ENCODE measurements at regions not wholly inside any gene's neighbourhood (a gene's known extent, or its start where the extent isn't known, plus 50 kb on each side); places are given as distances from the start of the nearest gene placed in this dataset.

- no peak for TF ChIP-seq CTCF (IDR thresholded peaks at IDR 0.05; ENCODE audit: low read depth, low read length)
- DNase-seq (ENCODE audit: extremely low read depth, low read depth), result no peak
Observed at GRCh38 chr3:27827041-27827440, 104.9 kb upstream of the EOMES start.

DNA sequence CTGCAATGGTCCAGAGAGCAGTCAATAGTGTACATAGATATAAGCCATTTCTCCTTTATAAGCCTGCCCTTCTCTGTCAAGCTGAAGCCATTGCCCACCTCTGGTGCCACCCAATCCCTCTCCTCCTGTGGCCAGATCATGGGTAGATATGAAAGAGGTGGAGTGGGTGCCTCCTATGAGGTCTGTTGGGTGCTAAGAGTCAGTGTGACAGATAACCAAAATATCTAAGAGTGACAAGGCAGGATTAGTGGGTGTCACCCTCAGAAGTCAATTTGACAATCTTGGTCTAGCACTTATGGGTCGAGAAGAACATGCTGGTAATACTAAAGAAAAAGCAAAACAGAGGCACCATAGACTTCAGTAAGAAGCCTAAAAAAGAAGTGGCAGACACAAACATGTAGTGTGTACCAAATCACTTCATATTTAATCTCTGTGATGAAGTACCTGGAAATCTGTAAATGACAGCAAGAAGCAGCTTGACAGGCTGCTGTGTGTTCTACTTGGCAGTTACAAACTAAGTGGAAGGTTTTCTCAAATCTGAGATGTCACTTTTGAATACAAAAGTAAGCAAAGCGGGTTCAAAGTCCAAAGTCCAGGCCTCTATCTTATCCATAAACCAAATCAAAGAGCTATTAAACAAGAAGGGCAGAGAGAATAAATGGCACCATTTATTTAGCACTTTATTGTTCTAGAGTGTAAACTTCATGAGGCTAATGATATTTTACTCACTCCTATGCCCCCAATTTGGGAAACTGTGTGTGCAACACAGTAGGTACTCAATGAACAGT lies 118.9 kb upstream of the EOMES start:
- no peak for DNase-seq (ENCODE audit: extremely low read depth, low read depth)
- TF ChIP-seq CTCF (IDR thresholded peaks at IDR 0.05; ENCODE audit: low read depth, low read length), result no peak

DNA sequence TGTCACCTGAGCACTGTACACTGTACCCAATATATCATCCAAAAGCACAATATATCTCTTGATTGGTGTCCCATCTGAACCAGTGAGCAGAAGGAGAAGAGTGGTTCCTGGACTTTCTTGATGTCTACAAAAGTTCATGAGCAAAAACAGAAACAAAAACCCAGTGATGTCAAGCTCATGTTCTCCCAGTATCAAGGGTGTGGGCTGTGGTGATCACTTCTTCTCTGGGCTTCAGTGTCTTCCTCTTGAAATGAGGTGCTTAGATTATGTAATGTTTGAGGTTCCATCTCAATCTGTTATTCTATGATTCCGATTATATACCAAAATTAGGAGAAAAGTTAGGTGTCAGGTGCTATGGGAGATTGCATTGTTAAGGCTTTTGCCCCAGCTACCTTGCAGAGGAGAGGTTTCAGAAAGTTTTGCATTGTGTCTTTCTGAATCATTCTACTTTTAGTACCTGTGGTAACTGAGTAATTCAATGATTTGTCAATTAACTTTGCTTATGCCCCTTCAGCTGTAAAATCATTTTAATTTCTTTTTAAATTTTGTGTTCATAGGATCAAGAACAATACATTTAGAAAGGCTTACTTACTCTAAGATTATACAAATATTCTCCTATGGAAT lies 122.0 kb upstream of the EOMES start:
- no peak for DNase-seq (ENCODE audit: extremely low read depth, low read depth)
- no peak for TF ChIP-seq CTCF (IDR thresholded peaks at IDR 0.05; ENCODE audit: low read depth, low read length)

DNA sequence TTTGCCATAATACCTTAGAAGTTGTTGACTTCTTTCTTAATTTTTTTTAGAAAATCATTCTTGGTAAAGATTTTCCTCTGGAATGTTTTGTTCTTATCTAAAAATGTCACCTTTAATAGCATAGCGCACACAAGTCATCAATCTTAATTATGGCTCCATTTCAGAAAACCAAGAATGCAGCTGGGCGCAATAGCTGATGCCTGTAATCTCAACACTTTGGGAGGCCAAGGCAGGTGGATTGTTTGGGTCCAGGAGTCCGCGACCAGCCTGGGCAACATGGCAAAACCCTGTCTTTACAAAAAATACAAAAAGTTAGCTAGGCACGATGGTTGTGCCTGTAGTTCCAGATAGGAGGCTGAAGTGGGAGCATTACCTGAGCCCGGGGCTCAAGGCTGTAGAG lies 125.6 kb upstream of the EOMES start:
- TF ChIP-seq CTCF (IDR thresholded peaks at IDR 0.05; ENCODE audit: low read depth, low read length), result no peak
- no peak for DNase-seq (ENCODE audit: extremely low read depth, low read depth)

- TF ChIP-seq CTCF (IDR thresholded peaks at IDR 0.05; ENCODE audit: low read depth, low read length), result no peak
Observed at GRCh38 chr3:27848826-27849225, 126.7 kb upstream of the EOMES start.

GRCh38 chr3:27859821-27860220 lies 137.7 kb upstream of the EOMES start:
- TF ChIP-seq CTCF (IDR thresholded peaks at IDR 0.05; ENCODE audit: low read depth, low read length), result no peak
- no peak for DNase-seq (ENCODE audit: extremely low read depth, low read depth)

More at GRCh38 chr3:27848826-27849225, 126.7 kb upstream of the EOMES start:
- no peak for DNase-seq (ENCODE audit: extremely low read depth, low read depth)

All from AG09319 (cell line).